Omental fat pad (tissue), 3 donors: ENCODE measurements at regions not wholly inside any gene's neighbourhood (a gene's known extent, or its start where the extent isn't known, plus 50 kb on each side); places are given as distances from the start of the nearest gene placed in this dataset.
A peak's percentile ranks its signal among the peaks of the same experiment; 100 is the strongest.

Experiments
- ATAC-seq: fragments of 150-250 bp; one replicate; pipeline ENCODE4 v1.9.1; 2016; ENCODE audit warnings: mild to moderate bottlenecking, moderate library complexity; ENCODE audit not compliant: low FRiP score
- DNase-seq: peaks from one replicate; pipeline ENCODE4 v3.0.0-alpha.2; 2019; ENCODE audit warnings: low spot score
- TF ChIP-seq, protein P1 (sequence below), 3 donors: fragments of 450-650 bp; IDR thresholded peaks; one replicate each; pipeline ENCODE4 v1.5.1; 2016 to 2017; ENCODE audit warnings: antibody characterized with exemption in 3 of 3, mild to moderate bottlenecking in 3 of 3, moderate library complexity in 2 of 3

DNA sequence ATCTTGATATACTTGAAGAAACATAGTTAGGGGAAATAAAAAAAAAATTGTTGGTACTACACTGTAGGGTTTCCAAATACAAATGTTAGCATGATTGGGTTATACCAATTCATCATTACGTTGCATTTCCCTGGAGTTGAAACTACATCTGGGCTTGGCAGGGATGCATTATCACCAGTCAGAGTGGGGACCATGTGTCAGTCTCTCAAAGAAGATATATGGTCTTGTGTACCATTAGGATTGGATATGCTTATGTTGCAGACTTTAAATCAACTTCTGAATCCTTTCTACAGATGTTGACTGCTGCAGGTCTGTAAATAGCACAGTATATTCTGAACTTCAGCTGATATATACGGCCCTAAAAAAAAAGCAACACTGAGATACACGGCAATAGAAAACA, 188.5 kb downstream of the SLIT2 start:
- DNase-seq (no peak), ATAC-seq (no peak)
- TF ChIP-seq, protein P1, sequence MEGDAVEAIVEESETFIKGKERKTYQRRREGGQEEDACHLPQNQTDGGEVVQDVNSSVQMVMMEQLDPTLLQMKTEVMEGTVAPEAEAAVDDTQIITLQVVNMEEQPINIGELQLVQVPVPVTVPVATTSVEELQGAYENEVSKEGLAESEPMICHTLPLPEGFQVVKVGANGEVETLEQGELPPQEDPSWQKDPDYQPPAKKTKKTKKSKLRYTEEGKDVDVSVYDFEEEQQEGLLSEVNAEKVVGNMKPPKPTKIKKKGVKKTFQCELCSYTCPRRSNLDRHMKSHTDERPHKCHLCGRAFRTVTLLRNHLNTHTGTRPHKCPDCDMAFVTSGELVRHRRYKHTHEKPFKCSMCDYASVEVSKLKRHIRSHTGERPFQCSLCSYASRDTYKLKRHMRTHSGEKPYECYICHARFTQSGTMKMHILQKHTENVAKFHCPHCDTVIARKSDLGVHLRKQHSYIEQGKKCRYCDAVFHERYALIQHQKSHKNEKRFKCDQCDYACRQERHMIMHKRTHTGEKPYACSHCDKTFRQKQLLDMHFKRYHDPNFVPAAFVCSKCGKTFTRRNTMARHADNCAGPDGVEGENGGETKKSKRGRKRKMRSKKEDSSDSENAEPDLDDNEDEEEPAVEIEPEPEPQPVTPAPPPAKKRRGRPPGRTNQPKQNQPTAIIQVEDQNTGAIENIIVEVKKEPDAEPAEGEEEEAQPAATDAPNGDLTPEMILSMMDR (IDR thresholded peaks at IDR 0.05) = no peak

DNA sequence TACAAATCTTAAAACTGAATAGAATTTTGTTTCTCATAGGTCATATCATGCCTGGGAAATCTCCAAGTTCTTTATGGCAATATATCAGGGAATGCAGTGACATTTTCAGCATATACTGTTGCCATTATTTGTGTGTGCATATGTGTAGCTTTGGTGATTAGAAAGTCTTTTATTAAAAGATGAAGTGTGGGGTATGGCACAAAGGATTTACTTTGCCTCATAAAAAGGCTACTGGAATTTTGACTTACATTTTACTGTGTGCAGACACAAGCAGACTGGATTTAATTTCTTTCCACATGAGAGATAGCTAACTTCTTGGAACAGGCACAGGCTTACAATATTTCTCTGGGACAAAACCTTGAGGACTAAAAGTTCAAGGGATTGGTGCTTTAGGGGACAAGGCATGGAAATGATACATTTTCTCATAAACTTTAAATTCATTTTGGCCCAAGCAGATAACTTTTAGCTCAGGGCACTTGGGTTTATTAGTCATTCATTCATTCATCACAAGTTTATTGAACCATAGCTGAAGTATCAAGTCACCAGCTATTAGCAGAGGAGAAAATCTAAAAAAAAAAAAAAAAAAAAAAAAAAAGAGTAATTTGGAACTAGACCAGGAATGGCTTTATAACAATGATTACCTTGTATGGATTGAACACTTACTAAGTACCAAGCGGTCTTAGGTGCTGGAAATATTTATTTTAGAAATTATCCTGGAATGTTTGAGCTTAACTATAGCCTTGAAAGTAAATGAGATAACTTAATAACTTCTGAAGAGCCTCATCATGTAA, 191.5 kb downstream of the SLIT2 start:
- TF ChIP-seq, protein P1 (IDR thresholded peaks at IDR 0.05) = no peak

DNA sequence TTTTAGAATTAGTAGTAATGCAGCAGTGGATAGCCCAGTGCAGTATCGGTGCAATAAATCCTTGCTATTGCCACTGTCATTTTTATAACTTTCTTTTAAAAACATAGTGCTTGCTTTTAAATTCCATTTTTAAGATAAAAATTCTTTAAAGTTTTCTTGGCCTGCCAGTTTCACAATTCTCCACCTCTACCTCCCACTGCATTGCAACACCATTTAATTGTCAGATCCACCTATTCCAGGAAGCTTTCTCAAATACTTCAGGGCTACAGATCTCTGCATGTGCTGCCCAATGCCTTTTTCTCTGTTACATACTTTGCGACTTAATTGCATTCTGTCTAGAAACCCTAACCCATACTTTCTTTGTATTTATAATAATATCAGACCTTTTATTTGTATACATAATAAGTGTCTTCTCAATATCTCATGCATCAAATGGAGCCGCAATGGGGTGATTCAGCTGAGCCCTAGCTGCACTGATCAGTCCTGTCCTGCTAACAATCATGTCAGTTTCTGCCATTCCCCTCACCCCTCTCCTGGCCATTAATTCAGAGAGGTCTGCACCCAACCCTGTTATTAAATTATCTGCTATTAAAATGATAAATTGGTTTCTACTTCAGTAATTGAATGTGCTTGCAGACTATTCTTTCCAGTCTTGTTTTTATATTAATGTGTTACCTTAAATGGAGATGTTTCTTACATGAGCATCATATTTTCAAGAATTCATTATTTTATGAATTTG, 193.1 kb downstream of the SLIT2 start:
- DNase-seq (no peak), ATAC-seq (peak; percentile 66)
- TF ChIP-seq, protein P1 (IDR thresholded peaks at IDR 0.05) = no peak

More for the DNA sequence above, 191.5 kb downstream of the SLIT2 start:
- ATAC-seq (no peak), DNase-seq (no peak)

DNA sequence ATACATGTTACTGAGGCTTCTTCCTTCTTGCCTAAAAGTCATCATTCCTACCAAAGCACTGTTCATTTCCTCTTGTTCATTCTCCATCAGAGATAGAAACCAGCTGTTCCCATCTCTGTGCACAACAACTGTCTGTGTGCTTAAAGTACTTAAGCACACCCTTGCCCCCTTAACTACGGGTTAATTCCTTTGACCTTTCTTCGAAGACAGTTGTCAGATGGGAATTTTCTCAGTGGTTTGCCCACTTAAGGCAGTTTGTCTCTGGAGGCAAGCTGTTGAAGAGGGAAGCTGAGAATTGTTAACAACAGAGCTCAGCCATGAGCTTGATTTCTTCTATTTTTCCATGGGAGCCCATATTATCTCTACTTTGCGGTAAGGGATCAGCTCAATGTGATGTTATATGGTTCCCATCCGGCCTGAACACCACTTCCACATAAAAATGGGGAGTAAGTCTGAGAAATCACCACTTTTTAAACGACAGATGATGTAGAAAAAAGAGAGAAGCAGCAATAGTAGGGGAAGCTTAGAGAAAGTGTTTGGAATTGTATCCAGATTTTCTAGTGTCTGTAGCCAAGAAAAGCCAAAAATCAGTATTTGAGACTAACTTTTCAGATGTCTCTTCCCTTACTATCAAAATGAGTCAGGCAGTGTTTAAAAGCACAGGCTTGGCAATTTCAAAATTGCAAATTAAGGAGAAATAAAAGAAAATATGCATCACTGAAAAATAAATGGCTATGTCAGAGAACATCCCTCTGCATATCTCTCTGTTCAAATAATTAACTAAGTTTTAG, 194.4 kb downstream of the SLIT2 start:
- DNase-seq = no peak
- TF ChIP-seq, protein P1 (IDR thresholded peaks at IDR 0.05) = no peak
- no peak for ATAC-seq

DNA sequence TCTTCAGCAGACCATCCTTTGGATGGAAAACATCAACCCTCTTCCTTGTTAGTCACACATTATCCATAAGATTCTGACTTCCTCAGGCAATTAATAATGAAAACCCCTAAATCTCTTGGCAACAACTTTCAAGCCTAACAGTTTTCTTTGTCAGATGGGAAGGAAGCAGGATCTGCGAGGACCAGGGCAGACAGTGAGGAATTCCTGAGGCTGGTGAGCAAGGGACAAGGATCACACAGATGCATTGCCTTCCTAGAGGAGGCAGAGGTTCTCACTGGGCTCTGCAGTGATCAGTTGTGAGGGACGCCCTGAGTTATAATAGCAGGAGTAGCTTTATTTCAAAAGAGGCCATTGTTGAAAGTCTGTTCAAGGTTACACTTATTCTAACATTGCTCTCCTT, 195.4 kb downstream of the SLIT2 start:
- ATAC-seq (no peak), DNase-seq (no peak)
- TF ChIP-seq, protein P1 (IDR thresholded peaks at IDR 0.05) = no peak

DNA sequence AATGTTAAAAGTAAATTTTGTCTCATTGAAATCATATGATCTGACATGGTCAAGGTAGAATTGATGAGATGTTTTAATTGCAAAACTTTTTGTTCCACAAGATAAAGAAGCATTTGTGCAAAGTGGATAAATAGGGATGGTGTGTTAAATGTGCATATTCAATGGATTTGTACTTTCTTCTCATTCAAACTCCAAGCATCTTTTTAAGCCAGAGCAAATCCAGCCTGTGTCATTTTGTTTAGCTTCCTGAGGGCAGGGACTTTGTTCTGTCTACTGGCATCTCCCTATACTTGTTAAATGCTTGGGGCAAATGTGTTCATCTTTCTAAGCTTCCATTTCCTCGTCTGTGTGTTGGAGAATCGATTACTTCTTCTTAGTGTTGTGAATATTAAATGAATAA, 200.3 kb downstream of the SLIT2 start:
- no peak for DNase-seq

More for the DNA sequence above, 200.3 kb downstream of the SLIT2 start:
- no peak for ATAC-seq
- TF ChIP-seq, protein P1 (IDR thresholded peaks at IDR 0.05) = no peak
